ENCODE measurements at regions not wholly inside any gene's neighbourhood (a gene's known extent, or its start where the extent isn't known, plus 50 kb on each side); places are given as distances from the start of the nearest gene placed in this dataset.

DNA sequence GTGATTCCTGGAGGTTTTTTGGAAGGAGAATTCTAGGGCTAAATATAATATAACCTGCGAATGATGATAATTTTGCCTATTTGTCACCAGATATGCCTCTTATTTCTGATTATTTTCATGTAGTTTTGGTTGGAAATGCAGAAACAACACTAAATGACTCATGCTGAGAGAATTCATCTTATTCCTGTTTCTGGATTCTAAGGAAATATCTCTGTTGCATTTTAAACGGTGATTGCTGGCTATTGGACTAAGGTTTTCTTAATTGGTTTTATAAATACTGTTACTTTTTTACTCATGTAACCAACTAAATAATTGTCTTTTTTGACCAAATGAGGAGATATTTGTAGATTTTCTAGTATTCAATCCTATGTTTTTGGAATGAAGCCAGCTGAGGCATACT lies 204.9 kb upstream of the NPSR1 start:
- TF ChIP-seq CEBPB (IDR thresholded peaks at IDR 0.05), result no peak
- no peak for TF ChIP-seq TAF1 (IDR thresholded peaks at IDR 0.05; ENCODE audit: low read depth)
- no peak for TF ChIP-seq EP300 (IDR thresholded peaks at IDR 0.05; ENCODE audit: borderline replicate concordance)
- TF ChIP-seq RAD21 (IDR thresholded peaks at IDR 0.05; ENCODE audit: low read depth), result no peak
- TF ChIP-seq CREB1 (IDR thresholded peaks at IDR 0.05; ENCODE audit: low read depth), result no peak
- TF ChIP-seq, protein P1, sequence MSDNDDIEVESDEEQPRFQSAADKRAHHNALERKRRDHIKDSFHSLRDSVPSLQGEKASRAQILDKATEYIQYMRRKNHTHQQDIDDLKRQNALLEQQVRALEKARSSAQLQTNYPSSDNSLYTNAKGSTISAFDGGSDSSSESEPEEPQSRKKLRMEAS (IDR thresholded peaks at IDR 0.05), result no peak
- TF ChIP-seq, protein P2, sequence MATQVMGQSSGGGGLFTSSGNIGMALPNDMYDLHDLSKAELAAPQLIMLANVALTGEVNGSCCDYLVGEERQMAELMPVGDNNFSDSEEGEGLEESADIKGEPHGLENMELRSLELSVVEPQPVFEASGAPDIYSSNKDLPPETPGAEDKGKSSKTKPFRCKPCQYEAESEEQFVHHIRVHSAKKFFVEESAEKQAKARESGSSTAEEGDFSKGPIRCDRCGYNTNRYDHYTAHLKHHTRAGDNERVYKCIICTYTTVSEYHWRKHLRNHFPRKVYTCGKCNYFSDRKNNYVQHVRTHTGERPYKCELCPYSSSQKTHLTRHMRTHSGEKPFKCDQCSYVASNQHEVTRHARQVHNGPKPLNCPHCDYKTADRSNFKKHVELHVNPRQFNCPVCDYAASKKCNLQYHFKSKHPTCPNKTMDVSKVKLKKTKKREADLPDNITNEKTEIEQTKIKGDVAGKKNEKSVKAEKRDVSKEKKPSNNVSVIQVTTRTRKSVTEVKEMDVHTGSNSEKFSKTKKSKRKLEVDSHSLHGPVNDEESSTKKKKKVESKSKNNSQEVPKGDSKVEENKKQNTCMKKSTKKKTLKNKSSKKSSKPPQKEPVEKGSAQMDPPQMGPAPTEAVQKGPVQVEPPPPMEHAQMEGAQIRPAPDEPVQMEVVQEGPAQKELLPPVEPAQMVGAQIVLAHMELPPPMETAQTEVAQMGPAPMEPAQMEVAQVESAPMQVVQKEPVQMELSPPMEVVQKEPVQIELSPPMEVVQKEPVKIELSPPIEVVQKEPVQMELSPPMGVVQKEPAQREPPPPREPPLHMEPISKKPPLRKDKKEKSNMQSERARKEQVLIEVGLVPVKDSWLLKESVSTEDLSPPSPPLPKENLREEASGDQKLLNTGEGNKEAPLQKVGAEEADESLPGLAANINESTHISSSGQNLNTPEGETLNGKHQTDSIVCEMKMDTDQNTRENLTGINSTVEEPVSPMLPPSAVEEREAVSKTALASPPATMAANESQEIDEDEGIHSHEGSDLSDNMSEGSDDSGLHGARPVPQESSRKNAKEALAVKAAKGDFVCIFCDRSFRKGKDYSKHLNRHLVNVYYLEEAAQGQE (IDR thresholded peaks at IDR 0.05; ENCODE audit: low read depth), result no peak
- no peak for TF ChIP-seq EGR1 (IDR thresholded peaks at IDR 0.05)
- no peak for TF ChIP-seq TEAD4 (IDR thresholded peaks at IDR 0.05)
